ENCODE measurements at regions not wholly inside any gene's neighbourhood (a gene's known extent, or its start where the extent isn't known, plus 50 kb on each side); places are given as distances from the start of the nearest gene placed in this dataset.

- no peak for DNase-seq (ENCODE audit: low read depth)
Observed at GRCh38 chr2:204046145-204046544, 109.6 kb downstream of the ICOS start.

GRCh38 chr2:204049635-204050034 is 113.1 kb downstream of the ICOS start:
- no peak for DNase-seq (ENCODE audit: low read depth)

GRCh38 chr2:204050681-204051080 is 114.1 kb downstream of the ICOS start:
- no peak for DNase-seq (ENCODE audit: low read depth)

- DNase-seq (ENCODE audit: low read depth) = no peak
Observed at GRCh38 chr2:204051476-204051875, 114.9 kb downstream of the ICOS start.

- DNase-seq (ENCODE audit: low read depth) = no peak
Observed at GRCh38 chr2:204051984-204052556, 115.5 kb downstream of the ICOS start.

GRCh38 chr2:204059016-204059415 is 122.5 kb downstream of the ICOS start:
- DNase-seq (ENCODE audit: low read depth) = no peak

GRCh38 chr2:204060841-204061240 is 124.3 kb downstream of the ICOS start:
- no peak for DNase-seq (ENCODE audit: low read depth)

GRCh38 chr2:204061241-204061640 is 124.7 kb downstream of the ICOS start:
- no peak for DNase-seq (ENCODE audit: low read depth)

- DNase-seq (ENCODE audit: low read depth) = no peak
Observed at GRCh38 chr2:204064119-204064518, 127.6 kb downstream of the ICOS start.

GRCh38 chr2:204065566-204065965 is 129.0 kb downstream of the ICOS start:
- no peak for DNase-seq (ENCODE audit: low read depth)

- DNase-seq (ENCODE audit: low read depth) = no peak
Observed at GRCh38 chr2:204066051-204066450, 129.5 kb downstream of the ICOS start.

- DNase-seq (ENCODE audit: low read depth) = no peak
Observed at GRCh38 chr2:204069804-204070203, 133.2 kb downstream of the ICOS start.

- peak; percentile 55 for DNase-seq (ENCODE audit: low read depth)
Observed at GRCh38 chr2:204072443-204073324, 136.1 kb downstream of the ICOS start.

GRCh38 chr2:204074456-204074855 is 137.9 kb downstream of the ICOS start:
- DNase-seq (ENCODE audit: low read depth) = no peak

- no peak for DNase-seq (ENCODE audit: low read depth)
Observed at GRCh38 chr2:204078003-204078698, 141.6 kb downstream of the ICOS start.

- no peak for DNase-seq (ENCODE audit: low read depth)
Observed at GRCh38 chr2:204081487-204082425, 145.2 kb downstream of the ICOS start.

GRCh38 chr2:204086167-204086566 is 149.6 kb downstream of the ICOS start:
- no peak for DNase-seq (ENCODE audit: low read depth)

GRCh38 chr2:204089105-204089504 is 152.5 kb downstream of the ICOS start:
- DNase-seq (ENCODE audit: low read depth) = no peak

GRCh38 chr2:204089574-204089973 is 153.0 kb downstream of the ICOS start:
- DNase-seq (ENCODE audit: low read depth) = no peak

GRCh38 chr2:204090021-204090420 is 153.5 kb downstream of the ICOS start:
- no peak for DNase-seq (ENCODE audit: low read depth)

GRCh38 chr2:204104811-204105210 is 168.2 kb downstream of the ICOS start:
- DNase-seq (ENCODE audit: low read depth) = no peak

- DNase-seq (ENCODE audit: low read depth) = peak; percentile 7
Observed at GRCh38 chr2:204108330-204108751, 171.8 kb downstream of the ICOS start.
